Body of pancreas (tissue), 4 donors: ENCODE measurements at regions not wholly inside any gene's neighbourhood (a gene's known extent, or its start where the extent isn't known, plus 50 kb on each side); places are given as distances from the start of the nearest gene placed in this dataset.

Source experiments
- POLR2A ChIP-seq, 3 donors: fragments of 450-650 bp; IDR thresholded peaks; one replicate each; pipeline ENCODE4 v1.6.1; 2016; ENCODE audit warnings: antibody characterized with exemption in 3 of 3, mild to moderate bottlenecking in 2 of 3
- TF ChIP-seq, protein P1 (sequence below), 7 experiments: fragments of 450-650 bp in 4 of 7; fragments of 200-600 bp in 3 of 7; sonication (generic) in 3 of 7; IDR thresholded peaks; one replicate each; pipeline ENCODE4 v1.5.1; 2016 to 2019; ENCODE audit warnings: antibody characterized with exemption in 7 of 7

DNA sequence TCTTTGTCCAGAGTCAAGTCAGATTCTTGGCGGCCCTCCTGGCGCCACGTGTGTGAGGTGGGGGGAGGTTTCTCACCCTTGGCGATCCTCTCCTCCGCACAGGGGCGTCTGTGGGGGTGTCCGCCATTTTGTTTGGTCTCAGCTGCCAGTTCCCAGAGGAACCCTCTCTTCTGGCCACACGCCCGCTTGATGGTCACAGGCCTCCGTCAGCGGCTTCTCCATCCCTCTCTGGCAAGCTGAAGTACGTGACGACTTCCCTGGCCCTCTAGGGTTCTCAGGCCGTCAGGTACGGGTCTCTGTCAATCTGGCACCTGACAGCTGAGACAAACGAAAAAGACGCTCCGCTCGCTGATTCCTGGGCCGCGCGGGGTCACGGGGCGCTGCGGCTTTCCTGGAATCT lies 272.6 kb downstream of the TRIML1 start:
- TF ChIP-seq, protein P1, sequence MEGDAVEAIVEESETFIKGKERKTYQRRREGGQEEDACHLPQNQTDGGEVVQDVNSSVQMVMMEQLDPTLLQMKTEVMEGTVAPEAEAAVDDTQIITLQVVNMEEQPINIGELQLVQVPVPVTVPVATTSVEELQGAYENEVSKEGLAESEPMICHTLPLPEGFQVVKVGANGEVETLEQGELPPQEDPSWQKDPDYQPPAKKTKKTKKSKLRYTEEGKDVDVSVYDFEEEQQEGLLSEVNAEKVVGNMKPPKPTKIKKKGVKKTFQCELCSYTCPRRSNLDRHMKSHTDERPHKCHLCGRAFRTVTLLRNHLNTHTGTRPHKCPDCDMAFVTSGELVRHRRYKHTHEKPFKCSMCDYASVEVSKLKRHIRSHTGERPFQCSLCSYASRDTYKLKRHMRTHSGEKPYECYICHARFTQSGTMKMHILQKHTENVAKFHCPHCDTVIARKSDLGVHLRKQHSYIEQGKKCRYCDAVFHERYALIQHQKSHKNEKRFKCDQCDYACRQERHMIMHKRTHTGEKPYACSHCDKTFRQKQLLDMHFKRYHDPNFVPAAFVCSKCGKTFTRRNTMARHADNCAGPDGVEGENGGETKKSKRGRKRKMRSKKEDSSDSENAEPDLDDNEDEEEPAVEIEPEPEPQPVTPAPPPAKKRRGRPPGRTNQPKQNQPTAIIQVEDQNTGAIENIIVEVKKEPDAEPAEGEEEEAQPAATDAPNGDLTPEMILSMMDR (IDR thresholded peaks at IDR 0.05) = no peak
- no peak for TF ChIP-seq POLR2A (IDR thresholded peaks at IDR 0.05)
